ENCODE measurements at regions not wholly inside any gene's neighbourhood (a gene's known extent, or its start where the extent isn't known, plus 50 kb on each side); places are given as distances from the start of the nearest gene placed in this dataset.

DNA sequence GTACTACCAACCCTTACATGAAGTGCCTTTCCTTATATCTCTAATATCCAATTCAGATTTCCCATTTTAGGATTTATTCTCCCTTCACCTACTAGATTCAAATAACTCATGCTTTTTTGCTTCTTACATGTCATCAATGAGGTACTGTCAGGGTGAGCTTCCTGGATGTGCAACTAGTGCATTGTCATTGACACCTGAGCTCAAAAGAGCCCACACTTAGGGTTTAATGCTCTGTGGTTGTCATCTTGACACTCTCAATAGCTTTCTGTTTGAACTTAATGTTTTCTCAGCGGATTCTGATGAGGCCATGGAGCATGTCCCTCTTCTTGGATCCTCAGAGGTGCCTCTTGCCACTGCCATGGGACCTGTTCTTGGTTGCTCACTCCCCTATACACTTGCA lies 1033.3 kb upstream of the EYS start:
- TF ChIP-seq, protein P1, sequence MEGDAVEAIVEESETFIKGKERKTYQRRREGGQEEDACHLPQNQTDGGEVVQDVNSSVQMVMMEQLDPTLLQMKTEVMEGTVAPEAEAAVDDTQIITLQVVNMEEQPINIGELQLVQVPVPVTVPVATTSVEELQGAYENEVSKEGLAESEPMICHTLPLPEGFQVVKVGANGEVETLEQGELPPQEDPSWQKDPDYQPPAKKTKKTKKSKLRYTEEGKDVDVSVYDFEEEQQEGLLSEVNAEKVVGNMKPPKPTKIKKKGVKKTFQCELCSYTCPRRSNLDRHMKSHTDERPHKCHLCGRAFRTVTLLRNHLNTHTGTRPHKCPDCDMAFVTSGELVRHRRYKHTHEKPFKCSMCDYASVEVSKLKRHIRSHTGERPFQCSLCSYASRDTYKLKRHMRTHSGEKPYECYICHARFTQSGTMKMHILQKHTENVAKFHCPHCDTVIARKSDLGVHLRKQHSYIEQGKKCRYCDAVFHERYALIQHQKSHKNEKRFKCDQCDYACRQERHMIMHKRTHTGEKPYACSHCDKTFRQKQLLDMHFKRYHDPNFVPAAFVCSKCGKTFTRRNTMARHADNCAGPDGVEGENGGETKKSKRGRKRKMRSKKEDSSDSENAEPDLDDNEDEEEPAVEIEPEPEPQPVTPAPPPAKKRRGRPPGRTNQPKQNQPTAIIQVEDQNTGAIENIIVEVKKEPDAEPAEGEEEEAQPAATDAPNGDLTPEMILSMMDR (conservative IDR thresholded peaks at IDR 0.05; ENCODE audit: control insufficient read depth, insufficient read depth, low read depth, low read length), result no peak
- no peak overlapping the region for H3K4me3 ChIP-seq (ENCODE audit: control insufficient read depth, low read depth, low read length)
- DNase-seq (ENCODE audit: low read depth), result no peak

DNA sequence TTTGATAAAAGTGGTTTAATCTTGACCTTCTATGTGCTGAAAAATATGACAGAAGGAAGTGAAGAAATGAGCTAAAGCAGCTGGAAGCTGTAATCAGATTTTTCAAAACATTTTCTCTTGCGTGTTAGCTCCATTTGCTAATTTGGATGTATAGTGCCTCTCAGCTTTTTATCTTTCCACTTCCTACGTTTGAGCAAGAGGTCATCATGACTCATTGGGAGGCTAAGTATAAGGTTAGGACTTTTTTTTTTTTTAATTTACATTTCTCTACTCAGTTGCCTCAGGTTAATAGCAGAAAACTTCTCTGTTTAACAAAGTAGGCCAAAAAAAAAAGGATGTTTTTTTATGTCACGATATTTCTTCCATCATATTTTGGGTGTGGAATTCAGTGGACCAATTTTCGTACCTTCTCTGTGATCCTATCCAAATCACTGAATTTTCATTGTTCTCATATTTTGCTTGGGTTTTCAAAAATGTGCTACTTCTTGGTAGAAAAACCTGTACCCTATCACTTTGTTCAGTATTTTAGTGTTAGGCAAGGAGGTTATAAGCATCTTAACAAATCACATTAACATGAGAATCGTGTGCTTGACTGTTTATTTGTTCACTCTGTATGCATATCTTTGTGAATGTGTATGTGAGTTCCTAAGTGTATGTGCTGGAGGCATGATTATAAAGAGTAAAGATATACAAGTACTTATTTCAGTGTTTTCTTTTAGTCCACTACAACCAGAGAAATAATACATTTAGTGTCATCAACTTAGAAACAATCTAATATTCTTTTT lies 1028.3 kb upstream of the EYS start:
- no peak overlapping the region for H3K4me3 ChIP-seq (ENCODE audit: control insufficient read depth, low read depth, low read length)
- DNase-seq (ENCODE audit: low read depth), result no peak
- TF ChIP-seq, protein P1 (conservative IDR thresholded peaks at IDR 0.05; ENCODE audit: control insufficient read depth, insufficient read depth, low read depth, low read length), result no peak

DNA sequence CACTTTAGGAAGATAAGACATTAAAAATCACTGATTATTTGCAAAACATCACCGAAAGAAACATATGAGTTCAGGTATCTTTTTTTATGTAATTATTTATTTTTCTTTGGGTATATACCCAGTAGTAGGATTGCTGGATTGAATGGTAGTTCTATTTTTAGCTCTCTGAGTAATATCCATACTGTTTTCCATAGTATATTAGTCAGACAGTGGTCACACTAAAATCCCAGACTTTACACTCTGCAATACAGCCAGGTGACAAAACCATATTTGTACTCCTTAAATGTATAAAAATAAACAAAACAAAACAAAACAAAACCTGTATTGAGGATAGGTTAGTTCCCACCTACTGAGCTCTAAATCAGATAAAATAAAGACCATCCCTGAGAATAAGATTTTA lies 1024.3 kb upstream of the EYS start:
- TF ChIP-seq, protein P1 (conservative IDR thresholded peaks at IDR 0.05; ENCODE audit: control insufficient read depth, insufficient read depth, low read depth, low read length), result no peak
- H3K4me3 ChIP-seq (ENCODE audit: control insufficient read depth, low read depth, low read length), result no peak overlapping the region
- no peak for DNase-seq (ENCODE audit: low read depth)

DNA sequence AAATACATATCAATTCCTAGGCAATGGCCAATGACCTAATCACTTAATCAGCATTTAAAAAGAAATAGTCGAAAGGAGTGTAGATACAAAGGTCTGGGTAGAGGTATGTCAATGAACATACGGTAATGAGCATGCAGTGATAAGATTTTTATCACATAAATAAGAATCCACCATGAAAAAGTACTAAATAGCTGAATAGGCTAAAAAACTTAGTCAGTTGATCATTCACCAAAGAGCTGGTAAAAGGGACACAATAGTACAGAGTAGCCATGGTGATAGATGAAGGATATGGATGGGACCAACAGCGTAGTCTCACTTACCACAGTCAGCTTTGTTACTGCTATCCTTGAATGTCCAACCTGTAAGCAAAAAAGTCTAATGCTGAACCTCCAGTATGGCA lies 1018.6 kb upstream of the EYS start:
- no peak overlapping the region for H3K4me3 ChIP-seq (ENCODE audit: control insufficient read depth, low read depth, low read length)
- DNase-seq (ENCODE audit: low read depth), result no peak
- TF ChIP-seq, protein P1 (conservative IDR thresholded peaks at IDR 0.05; ENCODE audit: control insufficient read depth, insufficient read depth, low read depth, low read length), result no peak

DNA sequence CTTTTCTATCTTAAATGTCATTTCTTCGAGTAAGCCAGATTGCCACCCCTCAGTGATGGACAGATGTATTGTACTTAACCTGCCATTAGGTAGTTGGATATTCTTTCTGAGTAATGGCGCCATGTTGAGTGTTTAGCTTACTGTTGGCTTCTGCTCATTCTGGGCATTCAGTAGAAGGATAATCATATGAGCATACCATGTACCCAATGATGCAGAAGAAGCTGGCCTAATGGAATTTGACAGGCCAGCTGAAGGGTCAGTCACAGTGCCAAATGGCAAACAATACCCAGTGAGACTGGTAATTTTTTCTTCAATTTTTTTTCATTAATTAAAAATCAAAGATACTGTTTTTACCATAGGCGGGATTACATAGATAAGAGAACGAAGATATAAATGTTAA lies 1010.8 kb upstream of the EYS start:
- DNase-seq (ENCODE audit: low read depth), result no peak
- TF ChIP-seq, protein P1 (conservative IDR thresholded peaks at IDR 0.05; ENCODE audit: control insufficient read depth, insufficient read depth, low read depth, low read length), result no peak

DNA sequence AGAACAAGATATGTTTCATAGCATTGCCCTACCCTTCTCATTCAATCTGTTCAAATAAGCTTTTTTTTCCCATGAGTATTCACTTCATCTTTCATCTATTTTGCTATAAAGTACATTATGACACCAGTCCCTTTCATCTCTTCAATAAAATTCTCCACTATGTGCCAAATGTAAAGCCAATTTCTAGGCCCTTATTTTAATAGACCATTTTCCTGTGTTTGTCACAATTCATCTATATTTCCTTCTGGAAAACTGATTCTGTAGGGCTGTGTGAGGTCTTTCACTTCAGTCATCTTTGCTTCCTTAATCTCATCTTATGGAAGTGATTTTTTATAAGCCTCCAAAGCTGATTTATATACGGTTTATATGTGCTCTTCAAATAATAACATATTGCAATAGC lies 992.4 kb upstream of the EYS start:
- TF ChIP-seq, protein P1 (conservative IDR thresholded peaks at IDR 0.05; ENCODE audit: control insufficient read depth, insufficient read depth, low read depth, low read length), result no peak
- H3K4me3 ChIP-seq (ENCODE audit: control insufficient read depth, low read depth, low read length), result no peak overlapping the region
- no peak for DNase-seq (ENCODE audit: low read depth)

More for the DNA sequence above, 1010.8 kb upstream of the EYS start:
- H3K4me3 ChIP-seq (ENCODE audit: control insufficient read depth, low read depth, low read length), result no peak overlapping the region
